Smooth muscle cell (in vitro differentiated cells): ENCODE measurements at regions not wholly inside any gene's neighbourhood (a gene's known extent, or its start where the extent isn't known, plus 50 kb on each side); places are given as distances from the start of the nearest gene placed in this dataset.

Experiments
- DNase-seq: peaks from one replicate; lab custom pipeline; 2025; ENCODE audit not compliant: unreplicated experiment; lab: John Stamatoyannopoulos, UW
- H2AFZ ChIP-seq: fragments of 200-600 bp; sonication (generic); 2 replicates; pipeline ENCODE4 v1.6.0; 2016; ENCODE audit warnings: antibody characterized with exemption, low read depth, mild to moderate bottlenecking
- H3F3A ChIP-seq: fragments of 200-600 bp; sonication (generic); 2 replicates; pipeline ENCODE4 v1.6.0; 2017; ENCODE audit warnings: antibody characterized with exemption, low read depth
- H3K27ac ChIP-seq: fragments of 200-600 bp; sonication (generic); 2 replicates; pipeline ENCODE4 v1.5.1; 2016; ENCODE audit warnings: low read depth, mild to moderate bottlenecking
- H3K27me3 ChIP-seq: fragments of 200-600 bp; sonication (generic); 2 replicates; pipeline ENCODE4 v1.6.1; 2016; ENCODE audit warnings: low read depth, mild to moderate bottlenecking
- H3K36me3 ChIP-seq: fragments of 200-600 bp; sonication (generic); 2 replicates; pipeline ENCODE4 v1.5.1; 2016; ENCODE audit warnings: low read depth
- H3K4me1 ChIP-seq: fragments of 200-600 bp; sonication (generic); 2 replicates; pipeline ENCODE4 v1.5.1; 2016; ENCODE audit warnings: low read depth
- H3K4me2 ChIP-seq: fragments of 200-600 bp; sonication (generic); 2 replicates; pipeline ENCODE4 v1.6.0; 2016; ENCODE audit warnings: mild to moderate bottlenecking
- H3K4me3 ChIP-seq: fragments of 200-600 bp; sonication (generic); 2 replicates; pipeline ENCODE4 v1.5.1; 2016; ENCODE audit warnings: mild to moderate bottlenecking
- H3K79me2 ChIP-seq: fragments of 200-600 bp; sonication (generic); 2 replicates; pipeline ENCODE4 v1.6.0; 2016; ENCODE audit warnings: low read depth, mild to moderate bottlenecking
- H3K9ac ChIP-seq: fragments of 200-600 bp; sonication (generic); 2 replicates; pipeline ENCODE4 v1.6.0; 2016; ENCODE audit warnings: low read depth
- H3K9me3 ChIP-seq: fragments of 200-600 bp; sonication (generic); replicated peaks from 2 replicates; pipeline ENCODE4 v1.5.1; 2016; ENCODE audit warnings: low read depth
- H4K20me1 ChIP-seq: fragments of 200-600 bp; sonication (generic); 2 replicates; pipeline ENCODE4 v1.6.0; 2016; ENCODE audit warnings: low read depth
- WGBS: methylation state at CpG from one replicate; pipeline ENCODE4 v1.1.7; 2016; ENCODE audit warnings: low lambda C conversion rate; 5-methylcytosine and 5-hydroxymethylcytosine counted together
- TF ChIP-seq, protein P1 (sequence below): fragments of 200-600 bp; sonication (generic); IDR thresholded peaks from 2 replicates; pipeline ENCODE4 v1.5.1; 2017; ENCODE audit warnings: borderline replicate concordance, mild to moderate bottlenecking, antibody characterized with exemption; ENCODE audit not compliant: insufficient read depth, poor library complexity, severe bottlenecking

DNA sequence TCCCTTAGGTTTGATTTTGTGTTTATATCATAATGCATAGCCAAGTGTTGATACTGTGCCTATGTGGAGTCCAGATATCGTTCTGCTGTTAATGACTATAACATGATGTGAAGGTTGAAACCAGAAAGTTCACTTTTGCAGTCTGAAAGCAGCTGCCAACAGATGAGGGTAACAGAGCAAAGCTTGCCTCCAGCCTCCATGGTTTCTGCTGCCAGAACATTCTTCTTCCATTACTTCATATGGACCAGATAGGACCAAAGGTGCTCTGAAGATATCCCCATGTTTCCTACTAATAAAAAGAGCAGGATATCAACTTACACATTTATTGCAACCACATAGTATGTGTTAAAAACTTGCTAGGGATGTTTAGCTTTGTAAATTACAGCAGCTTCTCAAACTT lies 394.1 kb downstream of the SPRY1 start:
- Histone ChIP-seq H3K36me3 (no peaks in the 10 kb centered on the region), H4K20me1 (no peaks in the 10 kb centered on the region), H3K4me2 (no peak overlapping the region), H2AFZ (no peak overlapping the region), H3K9ac (no peak overlapping the region), H3K27ac (no peak overlapping the region), H3K27me3 (no peaks in the 10 kb centered on the region), H3F3A (no peaks in the 10 kb centered on the region), H3K4me1 (no peaks in the 10 kb centered on the region), H3K79me2 (no peaks in the 10 kb centered on the region), H3K9me3 (no peaks in the 10 kb centered on the region), H3K4me3 (no peak overlapping the region)
- TF ChIP-seq, protein P1, sequence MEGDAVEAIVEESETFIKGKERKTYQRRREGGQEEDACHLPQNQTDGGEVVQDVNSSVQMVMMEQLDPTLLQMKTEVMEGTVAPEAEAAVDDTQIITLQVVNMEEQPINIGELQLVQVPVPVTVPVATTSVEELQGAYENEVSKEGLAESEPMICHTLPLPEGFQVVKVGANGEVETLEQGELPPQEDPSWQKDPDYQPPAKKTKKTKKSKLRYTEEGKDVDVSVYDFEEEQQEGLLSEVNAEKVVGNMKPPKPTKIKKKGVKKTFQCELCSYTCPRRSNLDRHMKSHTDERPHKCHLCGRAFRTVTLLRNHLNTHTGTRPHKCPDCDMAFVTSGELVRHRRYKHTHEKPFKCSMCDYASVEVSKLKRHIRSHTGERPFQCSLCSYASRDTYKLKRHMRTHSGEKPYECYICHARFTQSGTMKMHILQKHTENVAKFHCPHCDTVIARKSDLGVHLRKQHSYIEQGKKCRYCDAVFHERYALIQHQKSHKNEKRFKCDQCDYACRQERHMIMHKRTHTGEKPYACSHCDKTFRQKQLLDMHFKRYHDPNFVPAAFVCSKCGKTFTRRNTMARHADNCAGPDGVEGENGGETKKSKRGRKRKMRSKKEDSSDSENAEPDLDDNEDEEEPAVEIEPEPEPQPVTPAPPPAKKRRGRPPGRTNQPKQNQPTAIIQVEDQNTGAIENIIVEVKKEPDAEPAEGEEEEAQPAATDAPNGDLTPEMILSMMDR = no peak
- WGBS = 86% methylated on average over 1 of the region's 1 CpG
- no peak for DNase-seq

DNA sequence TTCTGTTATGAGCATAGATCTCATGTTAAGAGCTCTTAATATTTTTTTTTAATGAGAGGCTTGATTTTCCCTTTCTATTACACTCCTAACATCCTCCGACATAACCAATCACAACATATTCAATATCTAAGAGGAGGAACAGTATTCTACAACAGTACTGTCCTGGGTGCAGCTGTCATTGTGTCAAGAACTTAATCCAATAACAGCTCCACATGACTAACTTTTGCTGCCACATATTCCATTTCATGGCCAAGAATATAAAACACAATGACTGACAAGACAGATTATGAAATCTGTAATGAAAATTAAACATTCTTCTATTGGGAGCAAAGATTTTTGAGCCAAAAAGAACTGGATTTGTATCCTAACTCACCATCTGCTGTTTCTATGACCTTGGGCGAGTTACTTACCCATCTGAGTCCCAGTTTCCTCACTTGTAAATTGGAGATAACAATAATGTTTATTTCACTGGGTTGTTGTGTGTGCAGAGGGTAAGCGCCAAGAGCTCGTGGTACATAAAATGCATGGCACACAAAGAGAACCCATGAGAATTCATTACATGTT lies 405.6 kb downstream of the SPRY1 start:
- H3K4me2 ChIP-seq = no peak overlapping the region
- H4K20me1 ChIP-seq = no peaks in the 10 kb centered on the region
- H3K9ac ChIP-seq = no peak overlapping the region
- TF ChIP-seq, protein P1 = no peak
- 96% methylated on average over 4 of the region's 4 CpGs for WGBS
- H3K27me3 ChIP-seq = no peaks in the 10 kb centered on the region
- no peaks in the 10 kb centered on the region for H3K79me2 ChIP-seq
- no peaks in the 10 kb centered on the region for H3K36me3 ChIP-seq
- H3K27ac ChIP-seq = no peak overlapping the region
- no peak overlapping the region for H2AFZ ChIP-seq
- no peaks in the 10 kb centered on the region for H3F3A ChIP-seq
- no peak overlapping the region for H3K4me3 ChIP-seq
- DNase-seq = no peak
- H3K4me1 ChIP-seq = no peaks in the 10 kb centered on the region
- H3K9me3 ChIP-seq = peaks cover 4% of the 10 kb centered on the region

DNA sequence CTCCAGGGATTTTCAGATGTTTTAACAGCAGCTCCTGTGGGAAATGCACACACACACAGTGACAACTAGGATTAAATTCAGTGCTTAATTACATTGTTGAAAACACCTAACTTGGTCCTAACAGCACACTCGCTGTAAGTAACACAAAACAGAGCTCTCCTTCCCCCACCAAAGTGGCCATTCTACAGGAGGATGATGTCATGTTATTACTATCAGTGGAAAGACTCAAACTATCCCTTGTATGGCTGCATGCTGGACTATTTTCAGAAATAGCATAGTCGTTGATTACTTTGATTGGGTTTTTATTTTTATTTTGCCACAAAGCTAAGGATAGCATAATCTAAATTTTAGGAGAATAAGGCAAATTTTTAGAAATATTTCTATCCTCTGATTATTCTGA lies 406.3 kb downstream of the SPRY1 start:
- Histone ChIP-seq H4K20me1 (no peaks in the 10 kb centered on the region), H3K9ac (no peak overlapping the region), H3K4me1 (no peaks in the 10 kb centered on the region), H2AFZ (no peak overlapping the region), H3K27me3 (no peaks in the 10 kb centered on the region), H3K4me2 (no peak overlapping the region), H3F3A (no peaks in the 10 kb centered on the region), H3K9me3 (no peaks in the 10 kb centered on the region), H3K27ac (no peak overlapping the region), H3K4me3 (no peak overlapping the region), H3K79me2 (no peaks in the 10 kb centered on the region), H3K36me3 (no peaks in the 10 kb centered on the region)
- WGBS = 55% methylated on average over 2 of the region's 2 CpGs
- TF ChIP-seq, protein P1 = no peak
- DNase-seq = no peak

DNA sequence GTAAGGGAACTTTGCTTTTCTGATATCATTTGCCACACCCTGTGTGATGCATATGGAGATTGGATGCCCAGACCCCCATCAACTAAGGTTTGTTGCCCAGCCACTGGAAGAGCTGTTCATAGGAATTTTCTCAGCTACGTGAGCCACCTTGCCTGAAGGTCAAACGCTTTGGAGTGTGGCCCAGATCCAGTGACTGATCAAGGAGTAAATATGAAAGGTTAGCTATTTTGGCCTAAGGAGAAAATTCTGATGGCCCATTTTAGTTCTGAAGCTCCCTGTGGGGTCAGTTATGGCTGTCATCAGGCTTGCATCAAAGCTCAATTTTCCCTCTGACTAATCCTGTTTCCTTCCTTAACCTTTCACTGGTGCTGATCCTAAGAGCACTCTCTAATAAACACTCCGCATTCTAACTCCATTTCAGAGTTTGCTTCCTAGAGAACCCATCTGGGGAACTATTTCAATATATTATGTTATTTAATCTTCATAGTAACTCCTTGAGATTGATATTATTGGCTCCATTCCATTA lies 407.7 kb downstream of the SPRY1 start:
- no peaks in the 10 kb centered on the region for H3K27me3 ChIP-seq
- no peaks in the 10 kb centered on the region for H3F3A ChIP-seq
- no peak overlapping the region for H3K4me3 ChIP-seq
- H3K9me3 ChIP-seq = no peaks in the 10 kb centered on the region
- H4K20me1 ChIP-seq = no peaks in the 10 kb centered on the region
- H2AFZ ChIP-seq = no peak overlapping the region
- no peaks in the 10 kb centered on the region for H3K4me1 ChIP-seq
- TF ChIP-seq, protein P1 = no peak
- no peak overlapping the region for H3K4me2 ChIP-seq
- no peak overlapping the region for H3K27ac ChIP-seq
- no peak overlapping the region for H3K9ac ChIP-seq
- 91% methylated on average over 3 of the region's 3 CpGs for WGBS
- no peak for DNase-seq
- no peaks in the 10 kb centered on the region for H3K36me3 ChIP-seq
- H3K79me2 ChIP-seq = no peaks in the 10 kb centered on the region
